SU-DHL-6 (cell line): ENCODE measurements at regions not wholly inside any gene's neighbourhood (a gene's known extent, or its start where the extent isn't known, plus 50 kb on each side); places are given as distances from the start of the nearest gene placed in this dataset.

Experiments
- H2AFZ ChIP-seq: fragments of 200-600 bp; sonication (generic); 2 replicates; pipeline ENCODE4 v1.6.1; 2014; ENCODE audit warnings: low read depth, mild to moderate bottlenecking, moderate library complexity, mixed read lengths, antibody characterized with exemption, low read length; ENCODE audit not compliant: severe bottlenecking
- H3F3A ChIP-seq: fragments of 200-600 bp; shearing (Covaris generic); 2 replicates; pipeline ENCODE4 v1.6.0; 2016; ENCODE audit warnings: antibody characterized with exemption, mild to moderate bottlenecking; ENCODE audit not compliant: insufficient read depth
- H3K27ac ChIP-seq: fragments of 200-600 bp; sonication (generic); 2 replicates; pipeline ENCODE4 v1.5.1; 2016; ENCODE audit warnings: low read depth, mild to moderate bottlenecking, low read length, moderate library complexity, mixed read lengths
- H3K27me3 ChIP-seq: fragments of 200-600 bp; sonication (generic), shearing (Covaris generic); 2 replicates; pipeline ENCODE4 v1.6.0; 2014; ENCODE audit warnings: mild to moderate bottlenecking, low read length
- H3K36me3 ChIP-seq: fragments of 200-600 bp; sonication (generic); 2 replicates; pipeline ENCODE4 v1.6.1; 2014; ENCODE audit warnings: mild to moderate bottlenecking, low read length, mixed read lengths
- H3K4me2 ChIP-seq: fragments of 300-600, 200-600 bp; shearing (Covaris generic), sonication (generic); 2 replicates; pipeline ENCODE4 v1.6.0; 2014; ENCODE audit warnings: low read length, low read depth, mild to moderate bottlenecking; ENCODE audit not compliant: poor library complexity, severe bottlenecking
- H3K4me3 ChIP-seq: fragments of 200-600 bp; sonication (generic); 2 replicates; pipeline ENCODE4 v1.5.1; 2014; ENCODE audit warnings: antibody characterized with exemption, low read length, mild to moderate bottlenecking, mixed read lengths; ENCODE audit not compliant: insufficient read depth, poor library complexity, severe bottlenecking
- H3K79me2 ChIP-seq: fragments of 200-600 bp; sonication (generic); 2 replicates; pipeline ENCODE4 v1.6.1; 2014; ENCODE audit warnings: mild to moderate bottlenecking, low read length, moderate library complexity; ENCODE audit not compliant: insufficient read depth
- H3K9ac ChIP-seq: fragments of 200-600 bp; sonication (generic); 2 replicates; pipeline ENCODE4 v1.7.0; 2014; ENCODE audit warnings: mild to moderate bottlenecking, low read length
- H3K9me2 ChIP-seq: fragments of 200-600 bp; sonication (generic); replicated peaks from 2 replicates; pipeline ENCODE4 v1.6.1; 2014; ENCODE audit warnings: low read length; ENCODE audit not compliant: insufficient read depth
- H3K9me3 ChIP-seq: fragments of 200-600 bp; sonication (generic); 2 replicates; pipeline ENCODE4 v1.6.1; 2014; ENCODE audit warnings: low read length, mixed read lengths; ENCODE audit not compliant: insufficient read depth
- H4K20me1 ChIP-seq: fragments of 200-600 bp; sonication (generic); 2 replicates; pipeline ENCODE4 v1.6.1; 2014; ENCODE audit warnings: low read depth, mild to moderate bottlenecking, antibody characterized with exemption, low read length, moderate library complexity, mixed read lengths
- EZH2phosphoT487 ChIP-seq: fragments of 200-600 bp; sonication (generic), shearing (Covaris generic); conservative IDR thresholded peaks from 2 replicates; pipeline ENCODE4 v1.6.1; 2018; ENCODE audit warnings: mild to moderate bottlenecking, antibody characterized with exemption, low read length, moderate library complexity, mixed read lengths
- TF ChIP-seq, protein P1 (sequence below): fragments of 200-600 bp; sonication (generic); IDR thresholded peaks from one replicate; pipeline ENCODE4 v1.5.1; 2017; ENCODE audit warnings: antibody characterized with exemption, mild to moderate bottlenecking, low read length, moderate library complexity; ENCODE audit not compliant: insufficient read depth, poor library complexity, severe bottlenecking

DNA sequence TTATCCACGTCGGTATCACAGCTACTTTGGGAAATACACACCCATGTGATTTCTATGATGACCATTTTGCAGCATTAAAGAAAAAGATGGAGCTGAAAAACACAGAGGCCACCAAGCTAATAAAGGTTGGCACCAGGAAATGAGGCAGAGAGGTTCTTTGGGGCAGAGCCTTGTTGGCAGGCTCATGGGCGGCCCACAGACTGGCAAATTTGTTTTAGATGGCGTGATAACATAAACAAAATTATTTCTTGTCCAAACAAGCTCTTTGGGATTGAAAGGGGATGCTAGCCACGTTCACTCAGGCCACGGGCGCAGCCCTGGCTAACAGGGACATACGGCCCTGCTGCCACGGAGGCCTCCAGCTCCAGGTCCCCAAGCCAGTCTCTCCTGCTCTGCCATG is 135.9 kb upstream of the ZMIZ1 start:
- TF ChIP-seq, protein P1, sequence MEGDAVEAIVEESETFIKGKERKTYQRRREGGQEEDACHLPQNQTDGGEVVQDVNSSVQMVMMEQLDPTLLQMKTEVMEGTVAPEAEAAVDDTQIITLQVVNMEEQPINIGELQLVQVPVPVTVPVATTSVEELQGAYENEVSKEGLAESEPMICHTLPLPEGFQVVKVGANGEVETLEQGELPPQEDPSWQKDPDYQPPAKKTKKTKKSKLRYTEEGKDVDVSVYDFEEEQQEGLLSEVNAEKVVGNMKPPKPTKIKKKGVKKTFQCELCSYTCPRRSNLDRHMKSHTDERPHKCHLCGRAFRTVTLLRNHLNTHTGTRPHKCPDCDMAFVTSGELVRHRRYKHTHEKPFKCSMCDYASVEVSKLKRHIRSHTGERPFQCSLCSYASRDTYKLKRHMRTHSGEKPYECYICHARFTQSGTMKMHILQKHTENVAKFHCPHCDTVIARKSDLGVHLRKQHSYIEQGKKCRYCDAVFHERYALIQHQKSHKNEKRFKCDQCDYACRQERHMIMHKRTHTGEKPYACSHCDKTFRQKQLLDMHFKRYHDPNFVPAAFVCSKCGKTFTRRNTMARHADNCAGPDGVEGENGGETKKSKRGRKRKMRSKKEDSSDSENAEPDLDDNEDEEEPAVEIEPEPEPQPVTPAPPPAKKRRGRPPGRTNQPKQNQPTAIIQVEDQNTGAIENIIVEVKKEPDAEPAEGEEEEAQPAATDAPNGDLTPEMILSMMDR = no peak
- TF ChIP-seq EZH2phosphoT487 = no peak
- H3K9me3 ChIP-seq = no peaks in the 10 kb centered on the region

GRCh38 chr10:78933828-78934531 is 134.8 kb upstream of the ZMIZ1 start:
- Histone ChIP-seq H2AFZ (no peak overlapping the region), H3K36me3 (no peaks in the 10 kb centered on the region), H3K9me3 (no peaks in the 10 kb centered on the region), H3K4me2 (no peak overlapping the region), H3K79me2 (no peaks in the 10 kb centered on the region), H3K27me3 (no peaks in the 10 kb centered on the region), H3K4me3 (no peak overlapping the region), H4K20me1 (no peaks in the 10 kb centered on the region), H3K9ac (no peak overlapping the region), H3F3A (no peaks in the 10 kb centered on the region), H3K9me2 (no peaks in the 10 kb centered on the region), H3K27ac (no peak overlapping the region)
- TF ChIP-seq, protein P1 = no peak
- no peak for TF ChIP-seq EZH2phosphoT487

More for the DNA sequence above, 135.9 kb upstream of the ZMIZ1 start:
- Histone ChIP-seq H3K9me2 (no peaks in the 10 kb centered on the region), H2AFZ (no peak overlapping the region), H3K79me2 (no peaks in the 10 kb centered on the region), H3K27ac (no peak overlapping the region), H3K9ac (no peak overlapping the region), H3F3A (no peaks in the 10 kb centered on the region), H3K4me3 (no peak overlapping the region), H3K4me2 (no peak overlapping the region), H4K20me1 (no peaks in the 10 kb centered on the region), H3K36me3 (no peaks in the 10 kb centered on the region), H3K27me3 (no peaks in the 10 kb centered on the region)

- H3K9me3 ChIP-seq = no peaks in the 10 kb centered on the region
Measured at GRCh38 chr10:78934532-78934898, 134.3 kb upstream of the ZMIZ1 start.

More at GRCh38 chr10:78934532-78934898, 134.3 kb upstream of the ZMIZ1 start:
- Histone ChIP-seq H3K79me2 (no peaks in the 10 kb centered on the region), H3K4me3 (no peak overlapping the region), H3K27ac (no peak overlapping the region), H4K20me1 (no peaks in the 10 kb centered on the region), H3K4me2 (no peak overlapping the region), H3K27me3 (no peaks in the 10 kb centered on the region), H3K36me3 (no peaks in the 10 kb centered on the region), H3F3A (no peaks in the 10 kb centered on the region), H3K9me2 (no peaks in the 10 kb centered on the region), H3K9ac (no peak overlapping the region), H2AFZ (no peak overlapping the region)
- TF ChIP-seq EZH2phosphoT487 = no peak
- TF ChIP-seq, protein P1 = no peak
